ENCODE measurements at regions not wholly inside any gene's neighbourhood (a gene's known extent, or its start where the extent isn't known, plus 50 kb on each side); places are given as distances from the start of the nearest gene placed in this dataset.

GRCh38 chr9:97758334-97758916, 61.3 kb upstream of the XPA start (continued):
- no peak for TF ChIP-seq REST (IDR thresholded peaks at IDR 0.05; ENCODE audit: low read depth, low read length)
- TF ChIP-seq RCOR1 (IDR thresholded peaks at IDR 0.05; ENCODE audit: low read length) = no peak
- no peak for TF ChIP-seq EZH2phosphoT487 (IDR thresholded peaks at IDR 0.05; ENCODE audit: borderline replicate concordance, low read depth)
- TF ChIP-seq EP300 (IDR thresholded peaks at IDR 0.05; ENCODE audit: borderline replicate concordance in 1 of 2, low read depth in 1 of 2, low read length in 1 of 2) = no peak
- no peak for TF ChIP-seq SIN3A (IDR thresholded peaks at IDR 0.05; ENCODE audit: borderline replicate concordance, low read depth, low read length)
- no peak for TF ChIP-seq GABPA (IDR thresholded peaks at IDR 0.05; ENCODE audit: low read depth)

- no peak overlapping the region for H3K9ac ChIP-seq
- H3K27ac ChIP-seq (ENCODE audit: low read depth in 2 of 2, low read length in 1 of 2) = no peak overlapping the region
- TF ChIP-seq RFX5 (IDR thresholded peaks at IDR 0.05; ENCODE audit: low read length) (no peak), ZBTB33 (IDR thresholded peaks at IDR 0.05; ENCODE audit: borderline replicate concordance, low read depth) (no peak), SMC3 (IDR thresholded peaks at IDR 0.05; ENCODE audit: low read depth, low read length) (no peak), POLR2AphosphoS5 (IDR thresholded peaks at IDR 0.05; ENCODE audit: low read depth, low read length) (no peak), TCF12 (IDR thresholded peaks at IDR 0.05) (no peak), RCOR1 (IDR thresholded peaks at IDR 0.05; ENCODE audit: low read length) (no peak)
- no peak overlapping the region for H3K4me2 ChIP-seq
- WGBS (ENCODE audit: low lambda C conversion rate) = 24% methylated on average over 4 of the region's 5 CpGs
- H2AFZ ChIP-seq (ENCODE audit: low read depth) = no peak overlapping the region
- no peaks in the 10 kb centered on the region for H3K9me3 ChIP-seq
- no peaks in the 10 kb centered on the region for H3K79me2 ChIP-seq (ENCODE audit: insufficient read depth)
- no peaks in the 10 kb centered on the region for H3K36me3 ChIP-seq (replicated peaks in 1 of 2; ENCODE audit: control insufficient read depth in 1 of 2, insufficient read depth in 2 of 2, low read length in 1 of 2)
- no peaks in the 10 kb centered on the region; a peak in 1 of 4 replicates for H3K4me1 ChIP-seq (ENCODE audit: control insufficient read depth in 1 of 2, insufficient read depth in 2 of 2, low read depth in 1 of 2, low read length in 1 of 2)
- CTCF ChIA-PET = interaction anchor here (1.2 kb wide), 1 partner anchor 141 kb away, joined by 4 read pairs; no protein-coding TSS in a partner anchor
- H3K4me3 ChIP-seq (ENCODE audit: low read depth in 2 of 2, low read length in 1 of 2) = no peak overlapping the region
- H3K9me2 ChIP-seq = no peaks in the 10 kb centered on the region
- H4K20me1 ChIP-seq (ENCODE audit: insufficient read depth) = no peaks in the 10 kb centered on the region
- peaks cover 15% of the 10 kb centered on the region; the same call in 1 of the 2 replicates for H3K27me3 ChIP-seq (ENCODE audit: insufficient read depth)
- POLR2A ChIA-PET = no interaction called here
- no peaks in the 10 kb centered on the region for H3F3A ChIP-seq (replicated peaks; ENCODE audit: insufficient read depth)
- DNase-seq = no peak
Measured at GRCh38 chr9:97759581-97760288, 62.6 kb upstream of the XPA start.

Data from SK-N-SH (cell line).